Endodermal cell (in vitro differentiated cells): ENCODE measurements at regions not wholly inside any gene's neighbourhood (a gene's known extent, or its start where the extent isn't known, plus 50 kb on each side); places are given as distances from the start of the nearest gene placed in this dataset.

ENCODE experiments used
- DNase-seq: peaks from one replicate; pipeline ENCODE4 v3.0.0-alpha.2; 2017
- H3K27ac ChIP-seq: 2 replicates; pipeline ENCODE4 v1.5.1; 2013; ENCODE audit warnings: mild to moderate bottlenecking, low read depth, low read length, moderate library complexity
- H3K27me3 ChIP-seq: 2 replicates; pipeline ENCODE4 v1.6.1; 2013; ENCODE audit warnings: mild to moderate bottlenecking, low read length, moderate library complexity; ENCODE audit not compliant: insufficient read depth, control insufficient read depth, poor library complexity, severe bottlenecking
- H3K36me3 ChIP-seq: 2 replicates; pipeline ENCODE4 v1.7.0; 2013; ENCODE audit warnings: mild to moderate bottlenecking, low read length, moderate library complexity; ENCODE audit not compliant: control insufficient read depth, insufficient read depth
- H3K4me1 ChIP-seq: one replicate; pipeline ENCODE4 v1.7.0; 2013; ENCODE audit warnings: low read length; ENCODE audit not compliant: control insufficient read depth, insufficient read depth
- H3K4me3 ChIP-seq: 2 replicates; pipeline ENCODE4 v1.5.1; 2013; ENCODE audit warnings: mild to moderate bottlenecking, low read length, moderate library complexity
- H3K9ac ChIP-seq: 2 replicates; pipeline ENCODE4 v1.6.1; 2013; ENCODE audit warnings: mild to moderate bottlenecking, low read length, moderate library complexity; ENCODE audit not compliant: poor library complexity, severe bottlenecking; ENCODE audit errors: extremely low read depth
- H3K9me3 ChIP-seq: 2 replicates; pipeline ENCODE4 v1.6.1; 2013; ENCODE audit warnings: mild to moderate bottlenecking, low read length, moderate library complexity; ENCODE audit not compliant: control insufficient read depth
- H3K27ac Mint-ChIP-seq: 2 replicates; pipeline ENCODE4 v1.8.0; 2020; ENCODE audit warnings: mixed read lengths
- H3K27me3 Mint-ChIP-seq: 2 replicates; pipeline ENCODE4 v1.8.0; 2021; ENCODE audit warnings: mild to moderate bottlenecking, mixed read lengths; ENCODE audit not compliant: insufficient read depth
- H3K36me3 Mint-ChIP-seq: 2 replicates; pipeline ENCODE4 v1.8.0; 2020; ENCODE audit warnings: low read depth, mixed read lengths
- H3K4me1 Mint-ChIP-seq: 2 replicates; pipeline ENCODE4 v1.8.0; 2020; ENCODE audit warnings: mixed read lengths
- H3K4me3 Mint-ChIP-seq: 2 replicates; pipeline ENCODE4 v1.8.0; 2020; ENCODE audit warnings: mild to moderate bottlenecking, moderate library complexity, mixed read lengths
- H3K9me3 Mint-ChIP-seq: 2 replicates; pipeline ENCODE4 v1.8.0; 2020; ENCODE audit warnings: mild to moderate bottlenecking, mixed read lengths
- CTCF ChIP-seq: fragments of 200-600 bp; sonication (generic); conservative IDR thresholded peaks from 2 replicates; pipeline ENCODE4 v1.5.0; 2021; ENCODE audit warnings: antibody characterized with exemption, mild to moderate bottlenecking
- WGBS, 2 experiments: methylation state at CpG; one replicate each; pipeline versions ENCODE4 v1.1.5 to v1.1.7; 2013; ENCODE audit warnings: missing lambda C conversion rate in 2 of 2, mixed read lengths in 1 of 2; ENCODE audit not compliant: insufficient coverage in 1 of 2, insufficient read length in 1 of 2; 5-methylcytosine and 5-hydroxymethylcytosine counted together

DNA sequence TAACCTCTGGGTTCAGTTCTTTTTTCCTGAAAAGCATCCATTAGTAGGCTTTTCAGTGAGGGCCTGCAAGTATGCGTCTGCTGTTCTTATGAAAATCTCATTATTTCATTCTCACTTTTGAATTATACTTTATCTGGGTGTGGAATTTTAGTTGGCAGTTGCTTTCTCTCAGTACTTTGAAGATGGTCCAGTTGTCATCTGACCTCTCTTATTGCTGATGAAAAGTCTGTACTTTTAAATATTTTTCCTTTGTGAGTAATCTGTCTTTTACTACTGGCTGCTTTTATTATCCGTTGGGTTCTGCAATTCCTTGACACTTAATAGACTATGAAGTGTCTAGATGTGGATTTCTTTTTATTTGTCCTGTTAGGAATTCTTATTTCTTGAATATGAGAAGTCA lies 307.8 kb downstream of the CYP26B1 start:
- Histone ChIP-seq H3K9ac (no peak overlapping the region), H3K27ac (no peak overlapping the region), H3K36me3 (no peaks in the 10 kb centered on the region), H3K9me3 (no peaks in the 10 kb centered on the region), H3K4me3 (no peak overlapping the region), H3K4me1 (no peaks in the 10 kb centered on the region), H3K27me3 (no peaks in the 10 kb centered on the region)
- H3K4me1 Mint-ChIP-seq, result no peaks in the 10 kb centered on the region
- WGBS, 2 experiments, result 97% methylated on average over 2 of the region's 2 CpGs; no CpG with 5 or more reads in 1 of the 2 experiments
- H3K27me3 Mint-ChIP-seq, result peaks cover 6% of the 10 kb centered on the region
- H3K9me3 Mint-ChIP-seq, result no peaks in the 10 kb centered on the region
- no peak overlapping the region for H3K4me3 Mint-ChIP-seq
- TF ChIP-seq CTCF, result no peak
- H3K27ac Mint-ChIP-seq, result no peak overlapping the region
- DNase-seq, result no peak
- no peaks in the 10 kb centered on the region for H3K36me3 Mint-ChIP-seq

DNA sequence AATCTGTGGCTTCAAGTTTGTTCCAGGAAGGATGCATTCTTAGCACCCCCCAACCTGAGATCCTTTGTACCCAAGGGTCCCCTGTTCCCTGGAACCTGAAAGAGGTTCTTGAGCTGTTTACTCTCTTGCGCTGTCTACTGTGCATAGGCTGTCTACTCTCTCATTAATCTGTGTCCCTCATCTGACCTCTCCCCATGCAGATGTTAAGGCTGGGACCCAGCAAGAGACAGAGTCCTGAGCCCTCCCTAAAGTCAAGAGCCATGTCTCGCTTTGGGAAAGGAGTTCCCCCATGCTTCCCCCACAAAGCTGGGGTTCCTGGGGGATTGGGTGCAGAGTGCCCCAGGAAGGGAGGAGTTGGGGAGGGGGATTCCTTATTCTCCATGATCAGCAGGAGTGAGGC lies 312.9 kb downstream of the CYP26B1 start:
- Mint-ChIP-seq H3K4me1 (no peaks in the 10 kb centered on the region), H3K36me3 (no peaks in the 10 kb centered on the region), H3K9me3 (no peaks in the 10 kb centered on the region), H3K27ac (no peak overlapping the region), H3K4me3 (no peak overlapping the region), H3K27me3 (peaks cover 2% of the 10 kb centered on the region)
- WGBS, 2 experiments, result 91 to 92% methylated on average over 1 to 2 of the region's 2 CpGs
- DNase-seq, result no peak
- no peaks in the 10 kb centered on the region for H3K9me3 ChIP-seq
- H3K4me1 ChIP-seq, result no peaks in the 10 kb centered on the region
- no peak overlapping the region for H3K27ac ChIP-seq
- H3K4me3 ChIP-seq, result no peak overlapping the region
- no peak overlapping the region for H3K9ac ChIP-seq
- H3K27me3 ChIP-seq, result no peaks in the 10 kb centered on the region
- TF ChIP-seq CTCF, result no peak
- no peaks in the 10 kb centered on the region for H3K36me3 ChIP-seq

DNA sequence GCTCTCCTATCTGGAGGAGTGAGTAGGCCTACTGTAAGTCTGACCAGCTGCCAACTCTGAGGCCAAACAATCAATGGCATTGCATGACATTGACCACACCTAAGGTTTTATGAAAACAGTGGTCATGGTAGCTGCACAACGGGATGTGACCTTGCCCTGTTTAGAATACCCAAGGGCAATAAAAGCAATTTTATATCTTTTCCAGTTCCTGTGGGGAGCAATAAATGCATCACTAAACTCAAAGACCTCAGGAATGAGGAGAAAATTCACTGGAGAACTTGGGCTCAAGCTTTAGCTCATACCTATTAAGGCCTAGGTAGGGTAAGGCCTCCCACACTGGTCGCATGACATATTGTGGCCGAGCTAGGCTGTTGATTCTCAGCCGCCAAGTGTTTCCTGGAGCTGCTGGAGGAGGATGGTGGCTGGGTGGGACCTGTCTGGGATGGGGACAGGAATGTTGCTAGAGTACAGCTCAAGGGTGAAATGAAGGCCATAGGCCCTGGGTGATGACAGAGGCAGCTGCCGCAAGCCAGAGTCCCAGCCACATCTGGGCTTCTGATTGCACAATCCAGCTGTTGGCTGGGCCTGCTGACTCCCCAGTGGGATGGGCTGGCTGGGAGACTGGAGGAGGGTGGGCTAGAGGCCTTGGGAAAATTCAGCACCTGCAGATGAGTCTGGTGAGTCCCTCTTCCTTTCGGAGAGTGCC lies 313.7 kb downstream of the CYP26B1 start:
- Histone ChIP-seq H3K9me3 (no peaks in the 10 kb centered on the region), H3K36me3 (no peaks in the 10 kb centered on the region), H3K27ac (no peak overlapping the region), H3K9ac (no peak overlapping the region), H3K27me3 (no peaks in the 10 kb centered on the region), H3K4me3 (no peak overlapping the region), H3K4me1 (no peaks in the 10 kb centered on the region)
- Mint-ChIP-seq H3K9me3 (no peaks in the 10 kb centered on the region), H3K27me3 (peaks cover 2% of the 10 kb centered on the region), H3K4me3 (no peak overlapping the region), H3K4me1 (no peaks in the 10 kb centered on the region), H3K36me3 (no peaks in the 10 kb centered on the region), H3K27ac (no peak overlapping the region)
- TF ChIP-seq CTCF, result no peak
- WGBS, 2 experiments, result 87 to 92% methylated on average over 4 to 6 of the region's 6 CpGs
- DNase-seq, result peak; percentile 18
